PC-3 (cell line): ENCODE measurements at regions not wholly inside any gene's neighbourhood (a gene's known extent, or its start where the extent isn't known, plus 50 kb on each side); places are given as distances from the start of the nearest gene placed in this dataset.

Source experiments
- ATAC-seq: fragments of 200-7000 bp; cut with Tn5 transposase; 2 replicates; pipeline ENCODE4 v1.9.1; 2020; ENCODE audit warnings: mild to moderate bottlenecking, moderate library complexity
- BruUV-seq: library from RNA; stranded (reverse); fragments of 400-500 nt; replicated peaks from 2 replicates; lab custom pipeline; 2021; lab: Mats Ljungman, UMichigan
- CTCF ChIA-PET: fragments of 300-600 bp; sonication (Branson Sonifier 250); formaldehyde crosslinking; loops from one replicate; lab custom pipeline; 2022; ENCODE audit warnings: antibody characterized with exemption; lab: Charles Lee
- POLR2A ChIA-PET: fragments of 300-600 bp; sonication (Branson Sonifier 250); formaldehyde crosslinking; loops from one replicate; lab custom pipeline; 2022; ENCODE audit warnings: antibody characterized with exemption; ENCODE audit not compliant: unreplicated experiment; lab: Charles Lee
- DNase-seq: peaks from one replicate; pipeline ENCODE4 v3.0.0-alpha.2; 2015
- H2AFZ ChIP-seq: fragments of 300-600 bp; sonication (generic); 2 replicates; pipeline ENCODE4 v1.6.0; 2016; ENCODE audit warnings: antibody characterized with exemption, low read length
- H3F3A ChIP-seq: fragments of 300-600 bp; sonication (generic); one replicate; pipeline ENCODE4 v1.6.0; 2017; ENCODE audit warnings: antibody characterized with exemption, low read length, control low read depth, mild to moderate bottlenecking; ENCODE audit not compliant: unreplicated experiment
- H3K27ac ChIP-seq: fragments of 300-600 bp; sonication (generic); 2 replicates; pipeline ENCODE4 v1.5.1; 2016; ENCODE audit warnings: mild to moderate bottlenecking, low read length
- H3K27me3 ChIP-seq: fragments of 300-600 bp; sonication (generic); 2 replicates; pipeline ENCODE4 v1.6.1; 2016; ENCODE audit warnings: low read length, mixed read lengths
- H3K36me3 ChIP-seq: fragments of 300-600 bp; sonication (generic); 2 replicates; pipeline ENCODE4 v1.6.1; 2016; ENCODE audit warnings: low read depth, mixed run types, low read length, mixed read lengths
- H3K4me1 ChIP-seq: fragments of 300-600 bp; sonication (generic); 2 replicates; pipeline ENCODE4 v1.5.1; 2016; ENCODE audit warnings: low read length; ENCODE audit not compliant: insufficient read depth
- H3K4me2 ChIP-seq: fragments of 300-600 bp; sonication (generic); 2 replicates; pipeline ENCODE4 v1.6.0; 2016; ENCODE audit warnings: low read length
- H3K4me3 ChIP-seq: fragments of 300-600 bp; sonication (generic); 2 replicates; pipeline ENCODE4 v1.5.1; 2016; ENCODE audit warnings: mild to moderate bottlenecking, low read length, mixed read lengths
- H3K79me2 ChIP-seq: fragments of 300-600 bp; sonication (generic); 2 replicates; pipeline ENCODE4 v1.6.1; 2017; ENCODE audit warnings: low read length, mixed read lengths
- H3K9ac ChIP-seq: fragments of 300-600 bp; sonication (generic); 2 replicates; pipeline ENCODE4 v1.6.0; 2016; ENCODE audit warnings: mild to moderate bottlenecking, low read length
- H3K9me2 ChIP-seq: fragments of 300-600 bp; sonication (generic); replicated peaks from 2 replicates; pipeline ENCODE4 v1.6.1; 2016; ENCODE audit warnings: mixed run types, low read length, mixed read lengths
- H3K9me3 ChIP-seq: fragments of 300-600 bp; sonication (generic); 2 replicates; pipeline ENCODE4 v1.6.1; 2016; ENCODE audit warnings: low read length, mixed read lengths
- H4K20me1 ChIP-seq: fragments of 300-600 bp; sonication (generic); 2 replicates; pipeline ENCODE4 v1.6.1; 2016; ENCODE audit warnings: low read length, mixed read lengths
- CTCF ChIP-seq: fragments of 300-600 bp; sonication (generic); conservative IDR thresholded peaks from 2 replicates; pipeline ENCODE4 v1.5.1; 2017; ENCODE audit warnings: antibody characterized with exemption, low read depth, mild to moderate bottlenecking, low read length
- EZH2 ChIP-seq: fragments of 300-600 bp; sonication (generic); IDR thresholded peaks from one replicate; pipeline ENCODE4 v1.6.1; 2017; ENCODE audit warnings: antibody characterized with exemption, mild to moderate bottlenecking, low read length; ENCODE audit not compliant: unreplicated experiment
- EZH2phosphoT487 ChIP-seq: fragments of 300-600 bp; sonication (generic); IDR thresholded peaks from 2 replicates; pipeline ENCODE4 v1.6.1; 2018; ENCODE audit warnings: mild to moderate bottlenecking, antibody characterized with exemption, low read length, borderline replicate concordance
- intact Hi-C: fragments of 100-400 bp; cut with micrococcal nuclease; formaldehyde crosslinking; loops from 2 replicates; pipeline ENCODE4 v1.9.0; 2023

- BruUV-seq, result no TSS peak
- H2AFZ ChIP-seq, result no peak overlapping the region
- H3K4me3 ChIP-seq, result no peak overlapping the region
- DNase-seq (no peak), ATAC-seq (no peak)
- ChIA-PET POLR2A (no interaction called here), CTCF (no interaction called here)
- H3K9ac ChIP-seq, result no peak overlapping the region
- no peak overlapping the region for H3K4me2 ChIP-seq
- intact Hi-C loops, result no loop called here
- H3F3A ChIP-seq, result no peaks in the 10 kb centered on the region
- no peak for TF ChIP-seq EZH2phosphoT487
- TF ChIP-seq EZH2, result no peak
- H3K36me3 ChIP-seq, result no peaks in the 10 kb centered on the region
- no peaks in the 10 kb centered on the region for H3K9me3 ChIP-seq
- H3K4me1 ChIP-seq, result no peaks in the 10 kb centered on the region
- H3K27ac ChIP-seq, result no peak overlapping the region
- no peaks in the 10 kb centered on the region for H3K9me2 ChIP-seq
- no peaks in the 10 kb centered on the region for H3K27me3 ChIP-seq
- no peaks in the 10 kb centered on the region for H4K20me1 ChIP-seq
- no peaks in the 10 kb centered on the region for H3K79me2 ChIP-seq
These were observed 1044.2 kb downstream of the AGBL1 start for GRCh38 chr15:87123676-87124382.

GRCh38 chr15:87121336-87121735 is 1041.7 kb downstream of the AGBL1 start:
- ATAC-seq (no peak), DNase-seq (peak; percentile 36)
- Histone ChIP-seq H3K36me3 (no peaks in the 10 kb centered on the region), H3K4me3 (no peak overlapping the region), H3K27ac (no peak overlapping the region), H3K79me2 (no peaks in the 10 kb centered on the region), H3K27me3 (no peaks in the 10 kb centered on the region), H3F3A (no peaks in the 10 kb centered on the region), H3K9me3 (no peaks in the 10 kb centered on the region), H3K4me1 (no peaks in the 10 kb centered on the region), H4K20me1 (no peaks in the 10 kb centered on the region), H3K4me2 (no peak overlapping the region), H3K9me2 (no peaks in the 10 kb centered on the region), H2AFZ (no peak overlapping the region), H3K9ac (no peak overlapping the region)
- ChIA-PET POLR2A (no interaction called here), CTCF (interaction anchor here (0.7 kb wide), 1 partner anchor 27 kb away, joined by 3 read pairs; no protein-coding TSS in a partner anchor)
- no peak for TF ChIP-seq CTCF
- TF ChIP-seq EZH2, result no peak
- TF ChIP-seq EZH2phosphoT487, result no peak
- intact Hi-C loops, result no loop called here
- no TSS peak for BruUV-seq

- Histone ChIP-seq H3K9me3 (no peaks in the 10 kb centered on the region), H3K9ac (no peak overlapping the region), H3K36me3 (no peaks in the 10 kb centered on the region), H2AFZ (no peak overlapping the region), H3K4me1 (no peaks in the 10 kb centered on the region), H3K4me2 (no peak overlapping the region), H4K20me1 (no peaks in the 10 kb centered on the region), H3K4me3 (no peak overlapping the region), H3K27ac (no peak overlapping the region), H3K27me3 (no peaks in the 10 kb centered on the region), H3K9me2 (no peaks in the 10 kb centered on the region), H3K79me2 (no peaks in the 10 kb centered on the region), H3F3A (no peaks in the 10 kb centered on the region)
- no peak for TF ChIP-seq EZH2phosphoT487
- no peak for TF ChIP-seq EZH2
- TF ChIP-seq CTCF, result no peak
- intact Hi-C loops, result no loop called here
- ChIA-PET POLR2A (no interaction called here), CTCF (no interaction called here)
- DNase-seq (no peak), ATAC-seq (no peak)
- BruUV-seq, result no TSS peak
These were observed 1040.9 kb downstream of the AGBL1 start for GRCh38 chr15:87120555-87120954.
